Heart right ventricle (tissue), 16 donors: ENCODE measurements at regions not wholly inside any gene's neighbourhood (a gene's known extent, or its start where the extent isn't known, plus 50 kb on each side); places are given as distances from the start of the nearest gene placed in this dataset.

Experiments used
- ATAC-seq, 8 donors: fragments of 200-7000 bp; cut with Tn5 transposase; one replicate each; pipeline ENCODE4 v1.9.1; 2020; ENCODE audit warnings: mild to moderate bottlenecking in 8 of 8, moderate library complexity in 8 of 8, moderate number of reproducible peaks in 1 of 8
- DNase-seq, 2 donors: peaks; one replicate each; pipeline ENCODE4 v3.0.0-alpha.2; 2020
- H3K27ac ChIP-seq, 10 donors: fragments of 200-600 bp; sonication (generic) in 2 of 10; one replicate each; pipeline versions ENCODE4 v1.5.0 to v1.8.0; 2020 to 2022; ENCODE audit warnings: mild to moderate bottlenecking in 3 of 10
- H3K27me3 ChIP-seq, 7 donors: fragments of 200-600 bp; one replicate each; pipeline ENCODE4 v1.8.0; 2021 to 2022; ENCODE audit warnings: mild to moderate bottlenecking in 2 of 7
- H3K36me3 ChIP-seq, 9 donors: fragments of 200-600 bp; sonication (generic) in 1 of 9; one replicate each; pipeline versions ENCODE4 v1.5.0 to v1.8.0; 2020 to 2022; ENCODE audit warnings: mild to moderate bottlenecking in 2 of 9
- H3K4me1 ChIP-seq, 9 donors: fragments of 200-600 bp; sonication (generic) in 1 of 9; one replicate each; pipeline versions ENCODE4 v1.5.0 to v1.8.0; 2020 to 2022; ENCODE audit warnings: mild to moderate bottlenecking in 4 of 9
- H3K4me3 ChIP-seq, 10 donors: fragments of 200-600 bp; sonication (generic) in 2 of 10; one replicate each; pipeline versions ENCODE4 v1.5.0 to v1.8.0; 2020 to 2022; ENCODE audit warnings: mild to moderate bottlenecking in 7 of 10, moderate library complexity in 2 of 10
- H3K9me3 ChIP-seq, 11 donors: fragments of 200-600 bp in 10 of 11; sonication (generic) in 2 of 11; one replicate each; pipeline versions ENCODE4 v1.5.0 to v1.8.0; 2013 to 2022; ENCODE audit warnings: mild to moderate bottlenecking in 2 of 11, control low read depth in 1 of 11, moderate library complexity in 1 of 11
- CTCF ChIP-seq, 9 donors: fragments of 200-600 bp; sonication (generic) in 2 of 9; IDR thresholded peaks; one replicate each; pipeline versions ENCODE4 v1.5.0 to v1.8.0; 2021 to 2022; ENCODE audit warnings: antibody characterized with exemption in 9 of 9, mild to moderate bottlenecking in 5 of 9, moderate library complexity in 1 of 9
- WGBS, 2 donors: extraction: QIAGEN DNeasy Blood & Tissue Kit; methylation state at CpG; one replicate each; pipeline ENCODE4 v1.1.7; 2013; ENCODE audit warnings: inconsistent platforms in 1 of 2; 5-methylcytosine and 5-hydroxymethylcytosine counted together
- intact Hi-C, 10 donors: fragments of 100-400 bp; cut with DNase I; formaldehyde crosslinking; loops; one replicate each; pipeline versions ENCODE4 v1.11.1 to v1.14.2; 2022
- donor health status: Arrhythmogenic right ventricular cardiomyopathy.
- donor health status: ischemic (EF 13 %, LVEDD 7.1; RV severe dilation, severe dysfunction).
- donor health status: healthy with polysubstance abuse.
- donor health status: DM: no; HTN: yes; CAD: no.
- donor health status: DM: no; HTN: no; CAD: no.
- donor health status: ischemic (EF 25% LVEDD 6.9; RV normal size, moderate dysfunction).
- donor health status: ischemic (EF 25% LVEDD 5.7; RV mildly dilated, moderate dysfunction).
- donor health status: healthy.
- donor health status: DM: yes; HTN: yes; CAD: no.
- donor health status: Ischemic cardiomyopathy.
- donor health status: ischemic (EF 35%, LVEDD 5.7; RV mildly dilated, moderate dysfunction).
- donor health status: nonischemic (EF 11% LVEDD 7.7; RV severe dilation, severe dysfunction).
- donor health status: DM: yes; HTN: yes; CAD: no.
- donor health status: PGD.
- donor health status: ischemic (EF 29% LVEDD 5.4; RV normal size, mild dysfunction).
- donor health status: nonischemic (EF 23%, LVEDD 6.1; RV moderate dilation, normal function).

DNA sequence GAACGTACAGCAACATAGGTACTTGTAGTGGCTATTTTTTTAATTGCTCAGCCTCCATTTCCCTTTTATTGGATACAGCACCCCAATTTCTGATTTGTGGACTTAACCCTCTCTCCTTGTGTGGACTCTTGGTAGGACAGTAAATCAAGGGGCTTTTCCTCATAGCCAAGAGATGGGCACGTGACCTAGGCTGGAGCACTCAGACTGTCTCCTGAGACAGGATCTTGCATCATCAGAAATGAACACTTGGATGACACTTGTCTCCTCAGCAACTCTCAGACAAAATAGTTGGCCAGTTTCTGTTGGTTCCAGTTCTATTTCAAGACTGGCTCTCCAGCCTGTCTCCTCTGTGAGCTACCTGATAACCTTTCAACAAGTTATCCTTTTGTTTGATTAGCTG, 112.9 kb upstream of the ZNF678 start:
- ATAC-seq (peak in 1 of 8 donors; percentile 9), DNase-seq (no peak)
- Histone ChIP-seq H3K27me3 (peaks cover 0 to 29% (median 3%) of the 10 kb centered on the region in 7 donors), H3K27ac (no peak overlapping the region), H3K4me3 (no peak overlapping the region), H3K9me3 (no peaks in the 10 kb centered on the region), H3K36me3 (no peaks in the 10 kb centered on the region), H3K4me1 (peaks cover 0 to 16% (median 7%) of the 10 kb centered on the region in 9 donors)
- WGBS, 2 donors = 66 to 70% methylated on average over 2 of the region's 2 CpGs
- intact Hi-C loops = no loop called here
- no peak for TF ChIP-seq CTCF (IDR thresholded peaks at IDR 0.05)

DNA sequence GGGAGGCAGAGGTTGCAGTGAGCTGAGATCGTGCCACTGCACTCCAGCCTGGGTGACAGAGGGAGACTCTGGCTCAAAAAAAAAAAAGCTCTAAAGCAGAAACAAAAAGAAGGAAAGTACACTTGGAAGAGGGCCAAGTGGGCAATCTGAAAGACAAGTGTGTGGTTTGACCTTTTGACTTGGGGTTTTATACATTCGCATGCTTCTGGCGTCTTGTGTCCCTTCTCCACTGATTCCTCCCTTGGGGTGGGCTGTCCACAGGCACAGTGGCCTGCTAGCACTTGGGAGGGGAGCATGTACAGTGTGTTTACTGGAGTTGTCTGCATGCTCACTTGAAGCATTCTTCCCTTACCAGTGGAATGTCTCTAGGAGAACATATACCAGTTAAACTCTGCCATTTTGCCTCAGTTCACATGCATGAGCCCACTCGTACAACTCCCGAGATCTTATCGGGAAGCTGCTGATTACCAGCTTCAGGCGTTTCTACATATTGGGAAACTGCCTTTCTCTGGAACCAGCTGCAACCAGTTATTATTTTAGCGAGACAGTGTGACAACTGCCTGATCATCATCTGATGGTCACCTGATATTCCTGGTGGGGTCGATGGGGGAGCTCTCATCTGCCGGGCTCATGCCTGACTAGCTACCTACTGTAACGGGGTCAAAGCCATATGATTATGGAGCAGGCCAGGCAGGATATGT, 113.5 kb upstream of the ZNF678 start:
- Histone ChIP-seq H3K4me3 (no peak overlapping the region), H3K27ac (no peak overlapping the region), H3K27me3 (peaks cover 0 to 29% (median 3%) of the 10 kb centered on the region in 7 donors), H3K9me3 (no peaks in the 10 kb centered on the region), H3K36me3 (no peaks in the 10 kb centered on the region), H3K4me1 (peaks cover 0 to 16% (median 7%) of the 10 kb centered on the region in 9 donors)
- no peak for TF ChIP-seq CTCF (IDR thresholded peaks at IDR 0.05)
- 85 to 91% methylated on average over 11 of the region's 11 CpGs for WGBS, 2 donors
- intact Hi-C loops = loop anchor here in 3 of 10 donors (5.0 to 10.0 kb wide), 3 partner anchors 325 to 815 kb away; no protein-coding TSS in a partner anchor
- ATAC-seq (no peak), DNase-seq (no peak)

DNA sequence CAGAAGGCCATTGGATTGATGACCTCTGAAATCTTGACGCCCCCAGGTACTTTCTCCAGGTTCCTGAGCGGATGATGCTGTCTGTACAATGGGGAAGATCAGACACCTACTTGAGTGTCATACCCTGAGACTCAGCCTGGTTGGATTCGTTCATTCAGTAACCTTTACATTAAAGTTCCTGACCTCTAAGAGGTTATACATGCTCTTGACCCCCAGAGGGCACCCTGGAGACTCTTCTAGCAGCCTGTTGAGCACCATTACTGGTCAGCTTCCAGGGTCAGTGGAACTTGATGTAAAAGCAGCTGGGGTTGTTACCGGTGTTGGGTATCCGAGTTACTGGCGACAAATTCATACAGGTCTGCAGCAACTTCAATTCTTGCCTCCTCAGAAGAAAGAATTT, 114.3 kb upstream of the ZNF678 start:
- intact Hi-C loops = loop anchor here in 3 of 10 donors (5.0 to 10.0 kb wide), 3 partner anchors 324 to 814 kb away; no protein-coding TSS in a partner anchor
- Histone ChIP-seq H3K27ac (no peak overlapping the region), H3K27me3 (peaks cover 0 to 20% (median 3%) of the 10 kb centered on the region in 7 donors), H3K36me3 (no peaks in the 10 kb centered on the region), H3K9me3 (no peaks in the 10 kb centered on the region), H3K4me1 (peaks cover 0 to 16% (median 7%) of the 10 kb centered on the region in 9 donors), H3K4me3 (no peak overlapping the region)
- peak in 7 of 9 donors; percentile 33 to 56 (median 40) for TF ChIP-seq CTCF (IDR thresholded peaks at IDR 0.05)
- WGBS, 2 donors = 53 to 54% methylated on average over 6 of the region's 6 CpGs
- DNase-seq (no peak), ATAC-seq (peak in 1 of 8 donors; percentile 26)

DNA sequence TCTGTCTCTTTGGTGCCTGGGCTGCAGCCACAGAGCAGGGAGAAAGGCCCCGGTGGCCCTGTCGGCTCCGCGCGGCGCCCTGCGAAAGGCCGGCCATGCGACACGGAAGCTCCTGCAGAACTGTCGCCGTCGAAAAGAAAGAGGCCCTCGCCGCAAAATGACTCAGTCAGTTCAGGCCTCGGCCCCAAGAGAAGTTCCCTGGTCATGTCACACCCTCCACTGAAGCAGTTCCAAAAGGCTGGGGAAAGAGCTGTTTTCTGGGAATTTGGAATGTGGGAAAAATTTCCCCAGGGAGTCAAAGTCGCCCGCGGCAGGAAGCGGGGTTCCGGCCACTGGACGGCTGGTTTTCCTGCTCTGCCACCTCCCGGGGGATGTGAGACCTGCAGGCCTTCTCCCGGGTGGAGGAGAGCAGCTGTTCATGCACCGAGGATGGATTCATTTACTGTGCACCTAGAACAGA, 115.8 kb upstream of the ZNF678 start:
- H3K4me1 ChIP-seq = peaks cover 0 to 18% (median 9%) of the 10 kb centered on the region in 9 donors
- intact Hi-C loops = loop anchor here in 3 of 10 donors (5.0 to 10.0 kb wide), 3 partner anchors 323 to 813 kb away; no protein-coding TSS in a partner anchor
- ATAC-seq (peak; percentile 69 to 94 (median 78)), DNase-seq (peak; percentile 73 to 75)
- H3K4me3 ChIP-seq = peak overlapping the region in 6 of 10 donors; percentile 12 to 44 (median 31)
- 33 to 41% methylated on average over 25 of the region's 25 CpGs for WGBS, 2 donors
- peaks cover 0 to 5% (median 0%) of the 10 kb centered on the region in 7 donors for H3K27me3 ChIP-seq
- H3K9me3 ChIP-seq = no peaks in the 10 kb centered on the region
- peak; percentile 34 to 83 (median 57) for TF ChIP-seq CTCF (IDR thresholded peaks at IDR 0.05)
- no peaks in the 10 kb centered on the region for H3K36me3 ChIP-seq
- peak overlapping the region in 9 of 10 donors; percentile 36 to 84 (median 74) for H3K27ac ChIP-seq
